HUES48 (cell line): ENCODE measurements at regions not wholly inside any gene's neighbourhood (a gene's known extent, or its start where the extent isn't known, plus 50 kb on each side); places are given as distances from the start of the nearest gene placed in this dataset.

ENCODE experiments used
- H3K27ac ChIP-seq: one replicate; pipeline ENCODE4 v1.7.0; 2013; ENCODE audit warnings: low read depth, low read length, inconsistent platforms
- H3K27me3 ChIP-seq: 2 replicates; pipeline ENCODE4 v1.6.1; 2013; ENCODE audit warnings: mild to moderate bottlenecking, low read length; ENCODE audit not compliant: control insufficient read depth, insufficient read depth
- H3K36me3 ChIP-seq: 2 replicates; pipeline ENCODE4 v1.6.1; 2013; ENCODE audit warnings: low read length; ENCODE audit not compliant: control insufficient read depth, insufficient read depth
- H3K4me1 ChIP-seq: 2 replicates; pipeline ENCODE4 v1.6.1; 2013; ENCODE audit warnings: mild to moderate bottlenecking, low read length; ENCODE audit not compliant: control insufficient read depth, insufficient read depth
- H3K4me3 ChIP-seq: 2 replicates; pipeline ENCODE4 v1.5.1; 2013; ENCODE audit warnings: mild to moderate bottlenecking, low read depth, low read length
- H3K9ac ChIP-seq: 2 replicates; pipeline ENCODE4 v1.6.1; 2013; ENCODE audit warnings: mild to moderate bottlenecking, low read depth, low read length, moderate library complexity
- H3K9me3 ChIP-seq: 2 replicates; pipeline ENCODE4 v1.6.1; 2013; ENCODE audit warnings: low read length; ENCODE audit not compliant: control insufficient read depth, insufficient read depth

DNA sequence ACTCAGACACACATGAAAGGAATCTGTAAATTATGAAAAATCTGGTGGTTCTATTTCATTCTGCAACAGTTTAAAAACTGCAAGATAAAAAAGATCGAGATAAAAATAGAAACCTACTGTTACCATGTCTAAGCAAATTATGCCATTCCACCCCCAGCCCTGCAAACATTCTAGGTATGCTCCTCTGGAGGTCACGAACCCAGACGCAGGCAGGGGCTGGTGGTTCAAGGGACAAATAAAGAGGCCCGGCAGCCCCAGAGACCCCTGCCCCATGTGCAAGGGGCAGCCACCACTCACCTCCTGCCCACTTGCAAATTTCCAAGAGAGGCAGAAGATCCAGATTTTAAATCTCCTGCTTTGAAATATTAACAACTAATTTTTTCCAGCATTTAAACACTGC is 210.5 kb downstream of the ANAPC1 start:
- Histone ChIP-seq H3K9me3 (peaks cover 8% of the 10 kb centered on the region; the same call in 1 of the 2 replicates), H3K9ac (no peak overlapping the region), H3K27me3 (no peaks in the 10 kb centered on the region), H3K4me1 (peaks cover 10% of the 10 kb centered on the region; the same call in 1 of the 2 replicates), H3K4me3 (no peak overlapping the region), H3K36me3 (no peaks in the 10 kb centered on the region), H3K27ac (no peak overlapping the region)

DNA sequence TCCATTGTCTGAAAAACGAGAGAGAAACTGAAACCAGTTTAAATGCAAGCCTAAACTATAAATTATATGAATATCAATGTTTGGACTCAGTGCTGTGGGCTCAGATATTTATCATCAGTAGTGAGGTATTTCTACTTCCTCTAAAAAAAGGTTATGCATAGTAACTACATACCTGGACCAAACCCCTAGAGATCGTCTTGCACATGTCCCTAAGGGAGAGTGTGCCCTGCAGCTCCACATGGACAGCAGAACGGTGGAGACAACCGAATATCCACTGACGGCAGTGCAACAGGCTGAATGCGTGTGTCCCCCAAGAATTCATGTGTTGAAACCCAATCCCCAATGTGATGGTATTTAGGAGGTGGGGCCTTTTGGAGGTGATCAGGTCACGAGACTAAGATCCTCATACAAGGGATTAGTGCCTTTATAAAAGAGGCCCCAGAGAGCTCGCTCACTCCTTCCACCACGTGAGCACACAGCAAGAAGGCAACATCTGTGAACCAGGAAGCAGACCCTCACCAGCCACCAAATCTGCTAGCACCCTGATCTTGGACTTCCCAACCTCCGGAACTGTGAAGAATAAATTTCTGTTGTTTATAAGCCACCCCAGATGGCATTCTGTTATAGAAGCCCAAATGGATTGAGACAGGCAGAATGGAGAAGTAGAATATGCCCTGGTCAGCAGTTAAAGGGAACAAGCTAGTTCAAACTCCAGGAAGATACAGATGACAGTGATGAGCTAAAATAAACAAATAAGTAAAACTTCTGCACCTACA is 208.4 kb downstream of the ANAPC1 start:
- H3K27me3 ChIP-seq: no peaks in the 10 kb centered on the region
- H3K9ac ChIP-seq: no peak overlapping the region
- H3K27ac ChIP-seq: no peak overlapping the region
- no peaks in the 10 kb centered on the region for H3K36me3 ChIP-seq
- H3K4me1 ChIP-seq: peaks cover 13% of the 10 kb centered on the region; the same call in 1 of the 2 replicates
- peaks cover 8% of the 10 kb centered on the region; the same call in 1 of the 2 replicates for H3K9me3 ChIP-seq
- no peak overlapping the region for H3K4me3 ChIP-seq

DNA sequence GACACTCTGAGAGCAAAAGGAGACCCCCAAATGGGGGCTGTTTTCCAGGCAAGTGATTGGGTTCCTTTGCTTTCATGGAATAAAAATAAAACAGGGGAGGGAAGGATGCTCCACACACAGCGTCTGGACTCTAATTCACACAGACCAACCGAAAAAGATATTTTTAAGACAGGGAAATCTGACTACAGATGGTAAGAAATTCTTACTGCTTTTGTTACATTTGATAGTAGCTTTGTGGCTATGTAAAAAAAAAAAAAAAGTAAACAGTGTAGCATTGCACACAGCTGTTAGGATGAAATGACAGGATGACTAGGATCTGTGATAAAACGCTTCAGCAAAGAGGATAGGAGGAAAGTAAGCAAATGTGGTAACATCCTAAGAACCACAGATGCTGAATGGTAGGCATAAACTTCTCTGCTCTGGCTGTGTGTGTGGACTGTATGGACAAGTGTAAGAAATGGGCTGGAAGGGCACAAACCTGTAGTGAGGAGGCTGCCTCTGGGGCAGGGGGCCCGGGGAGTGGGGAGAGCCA is 207.6 kb downstream of the ANAPC1 start:
- Histone ChIP-seq H3K4me1 (peaks cover 13% of the 10 kb centered on the region; the same call in 1 of the 2 replicates), H3K9me3 (peaks cover 8% of the 10 kb centered on the region; the same call in 1 of the 2 replicates), H3K36me3 (no peaks in the 10 kb centered on the region), H3K27ac (no peak overlapping the region), H3K4me3 (no peak overlapping the region), H3K27me3 (no peaks in the 10 kb centered on the region), H3K9ac (no peak overlapping the region)

DNA sequence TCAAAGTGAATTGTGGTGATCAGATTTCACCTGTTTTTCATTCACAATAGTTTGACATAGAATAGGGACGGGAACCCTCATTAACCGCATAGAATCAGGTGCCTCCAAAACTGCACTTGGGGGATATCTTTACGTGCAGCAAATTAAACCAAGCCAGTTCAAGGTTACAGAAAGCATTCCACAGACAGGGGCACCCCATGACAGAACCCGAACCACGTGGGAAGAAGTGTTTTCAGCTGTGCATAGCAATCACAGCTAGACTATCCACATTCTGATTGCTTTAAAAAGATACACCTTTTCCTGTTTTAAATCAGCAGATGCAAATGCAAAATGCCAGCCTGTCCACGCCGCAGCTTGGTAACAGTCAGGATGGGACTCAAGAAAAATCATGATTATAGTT is 205.8 kb downstream of the ANAPC1 start:
- H3K9ac ChIP-seq: no peak overlapping the region
- no peak overlapping the region for H3K27ac ChIP-seq

DNA sequence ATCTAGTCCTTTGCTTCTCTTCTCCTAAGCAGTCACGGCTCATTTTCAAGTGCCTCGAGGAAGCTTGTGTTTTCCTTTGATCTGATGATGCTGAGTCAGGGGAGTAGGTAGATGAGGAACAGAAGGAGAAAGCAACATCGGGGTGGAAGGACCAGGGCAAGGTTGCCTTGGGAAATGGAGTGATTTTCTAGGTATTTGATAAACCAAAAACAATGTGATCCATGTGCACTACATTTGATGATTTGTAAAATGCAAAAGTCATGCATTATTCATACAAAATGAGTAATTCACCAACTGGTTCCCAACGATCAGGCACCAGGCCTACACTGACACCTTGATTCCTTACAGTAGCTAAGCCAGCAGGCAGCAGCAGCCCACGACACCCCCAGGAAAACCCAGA is 205.3 kb downstream of the ANAPC1 start:
- Histone ChIP-seq H3K4me1 (peaks cover 13% of the 10 kb centered on the region; the same call in 1 of the 2 replicates), H3K36me3 (no peaks in the 10 kb centered on the region), H3K4me3 (no peak overlapping the region), H3K27me3 (no peaks in the 10 kb centered on the region), H3K9me3 (peaks cover 4% of the 10 kb centered on the region; the same call in 1 of the 2 replicates), H3K27ac (no peak overlapping the region), H3K9ac (no peak overlapping the region)

More for the DNA sequence above, 205.8 kb downstream of the ANAPC1 start:
- Histone ChIP-seq H3K9me3 (peaks cover 4% of the 10 kb centered on the region; the same call in 1 of the 2 replicates), H3K4me3 (no peak overlapping the region), H3K36me3 (no peaks in the 10 kb centered on the region), H3K4me1 (peaks cover 13% of the 10 kb centered on the region; the same call in 1 of the 2 replicates), H3K27me3 (no peaks in the 10 kb centered on the region)

DNA sequence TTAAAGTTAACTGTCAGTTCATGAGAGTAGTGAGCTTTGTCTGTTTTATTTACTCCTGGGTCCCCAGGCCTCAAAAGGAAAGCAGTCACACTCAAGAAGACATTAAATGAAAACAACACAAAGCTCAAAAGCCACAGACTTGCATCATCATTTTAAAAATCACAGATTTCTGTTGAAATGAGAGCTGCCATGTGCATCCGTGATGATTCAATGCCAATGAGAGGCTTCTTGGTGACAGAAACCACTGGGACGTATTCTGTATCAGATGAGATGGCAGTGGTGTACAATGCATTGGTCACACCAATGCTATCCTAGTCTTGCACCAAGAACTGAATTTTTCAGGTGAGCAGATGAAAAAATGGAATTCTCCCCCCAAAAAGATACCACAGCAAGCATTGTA is 204.8 kb downstream of the ANAPC1 start:
- H3K4me3 ChIP-seq: no peak overlapping the region
- peaks cover 13% of the 10 kb centered on the region; the same call in 1 of the 2 replicates for H3K4me1 ChIP-seq
- H3K36me3 ChIP-seq: no peaks in the 10 kb centered on the region
- H3K9ac ChIP-seq: no peak overlapping the region
- no peak overlapping the region for H3K27ac ChIP-seq
- peaks cover 4% of the 10 kb centered on the region; the same call in 1 of the 2 replicates for H3K9me3 ChIP-seq
- no peaks in the 10 kb centered on the region for H3K27me3 ChIP-seq

DNA sequence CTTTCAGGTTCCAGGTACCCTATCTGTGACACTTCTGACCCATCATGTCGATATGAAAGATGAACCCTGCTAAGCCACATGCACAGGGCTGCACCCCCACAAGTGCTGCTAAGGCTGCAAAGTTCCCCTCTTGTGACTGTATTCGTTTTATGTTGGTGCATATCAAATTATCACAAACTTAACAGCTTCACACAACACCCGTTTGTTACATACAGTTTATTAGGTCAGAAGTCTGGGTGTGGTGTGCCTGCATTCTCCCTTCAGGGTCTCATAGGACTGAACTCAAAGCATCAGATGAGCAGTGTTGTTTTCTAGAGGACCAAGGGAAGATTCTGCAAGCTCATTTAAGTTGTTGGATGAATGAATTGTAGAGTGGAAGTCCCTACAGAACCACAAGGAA is 199.4 kb downstream of the ANAPC1 start:
- H3K9ac ChIP-seq: no peak overlapping the region
- no peaks in the 10 kb centered on the region for H3K27me3 ChIP-seq

DNA sequence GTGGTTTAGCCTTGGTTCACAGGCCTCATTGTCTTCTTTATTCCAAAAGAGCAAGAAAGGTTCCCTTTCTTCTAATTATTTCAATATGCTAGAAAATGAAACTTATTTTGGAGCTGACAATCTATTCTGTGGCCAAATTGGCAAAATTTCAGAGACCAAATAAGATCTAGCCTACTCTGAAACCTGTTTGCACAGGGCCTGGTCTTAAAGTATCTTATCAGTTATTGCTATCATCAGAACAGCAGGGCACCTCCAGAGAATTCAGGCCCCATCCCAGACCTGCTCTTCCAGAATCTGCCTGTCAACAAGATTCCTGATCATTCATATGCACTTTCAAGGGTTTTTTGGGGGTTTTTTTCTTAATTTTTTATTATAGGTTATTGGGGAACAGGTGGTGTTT is 198.7 kb downstream of the ANAPC1 start:
- H3K27me3 ChIP-seq: no peaks in the 10 kb centered on the region
- no peak overlapping the region for H3K27ac ChIP-seq
- no peaks in the 10 kb centered on the region for H3K4me1 ChIP-seq
- no peaks in the 10 kb centered on the region for H3K36me3 ChIP-seq
- H3K9ac ChIP-seq: no peak overlapping the region
- no peak overlapping the region for H3K4me3 ChIP-seq
- peaks cover 4% of the 10 kb centered on the region; the same call in 1 of the 2 replicates for H3K9me3 ChIP-seq

More for the DNA sequence above, 199.4 kb downstream of the ANAPC1 start:
- Histone ChIP-seq H3K9me3 (peaks cover 4% of the 10 kb centered on the region; the same call in 1 of the 2 replicates), H3K4me1 (no peaks in the 10 kb centered on the region), H3K27ac (no peak overlapping the region), H3K36me3 (no peaks in the 10 kb centered on the region), H3K4me3 (no peak overlapping the region)

DNA sequence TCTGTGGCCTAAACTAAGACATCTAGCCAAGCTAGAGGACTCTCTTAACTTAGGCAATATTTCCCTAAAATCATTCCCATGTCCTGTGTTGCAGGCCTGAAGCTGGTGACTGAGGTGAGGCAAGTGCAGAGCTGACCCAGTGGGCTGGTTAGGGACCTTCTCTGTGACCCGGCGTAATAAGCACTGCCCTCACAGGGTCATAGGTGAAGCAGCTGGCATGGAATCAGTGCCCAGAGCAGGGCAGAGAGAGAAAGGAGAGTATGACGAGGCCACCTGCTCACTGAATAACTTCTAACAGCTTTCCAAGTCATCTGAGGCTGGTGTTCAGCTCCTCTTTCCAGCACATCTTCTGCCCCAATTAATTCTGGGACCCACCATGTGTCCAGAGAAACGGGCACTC is 197.0 kb downstream of the ANAPC1 start:
- Histone ChIP-seq H3K27me3 (no peaks in the 10 kb centered on the region), H3K36me3 (no peaks in the 10 kb centered on the region), H3K9ac (no peak overlapping the region), H3K9me3 (no peaks in the 10 kb centered on the region), H3K4me1 (no peaks in the 10 kb centered on the region), H3K4me3 (no peak overlapping the region), H3K27ac (no peak overlapping the region)

DNA sequence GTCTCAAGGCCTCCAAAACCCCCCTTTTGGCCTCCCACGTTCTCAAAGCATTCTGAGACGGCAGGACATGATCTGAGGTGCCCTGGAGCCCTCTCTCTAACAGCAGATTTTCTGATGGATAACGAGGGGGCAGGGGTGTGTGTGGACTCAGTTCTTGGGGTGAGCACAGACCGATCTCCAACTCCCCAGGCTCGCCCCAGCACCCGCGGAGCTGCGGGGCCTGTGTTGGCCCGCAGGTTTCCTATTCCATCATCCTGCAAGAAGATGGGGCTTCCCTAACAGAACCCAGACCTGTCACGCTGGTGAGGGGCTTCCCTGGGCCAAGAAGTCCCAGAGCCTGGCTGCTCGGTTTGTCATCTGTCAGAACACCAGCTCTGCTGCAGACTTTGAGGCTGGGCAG is 196.1 kb downstream of the ANAPC1 start:
- Histone ChIP-seq H3K9me3 (no peaks in the 10 kb centered on the region), H3K4me1 (no peaks in the 10 kb centered on the region), H3K4me3 (no peak overlapping the region), H3K9ac (no peak overlapping the region), H3K36me3 (no peaks in the 10 kb centered on the region), H3K27me3 (no peaks in the 10 kb centered on the region), H3K27ac (no peak overlapping the region)

DNA sequence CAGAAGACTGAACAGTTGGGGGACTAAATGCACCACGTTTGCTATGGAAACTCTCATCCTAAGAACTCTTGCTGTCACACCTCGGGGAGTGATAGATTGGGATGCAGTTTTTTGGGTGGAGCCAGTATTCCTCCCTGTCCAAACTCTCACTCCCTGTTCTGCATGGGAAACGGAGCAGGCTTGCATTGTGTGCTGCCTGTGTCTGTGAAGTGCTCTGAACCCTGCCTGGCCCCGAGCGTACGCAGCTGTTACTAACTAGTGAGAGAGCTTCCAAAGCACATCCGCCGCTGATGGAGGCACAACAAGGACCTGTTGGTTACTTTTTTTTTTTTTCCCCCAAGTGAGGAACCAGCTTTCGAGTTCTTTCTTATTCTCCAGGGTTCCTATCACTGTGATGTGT is 195.5 kb downstream of the ANAPC1 start:
- no peak overlapping the region for H3K4me3 ChIP-seq
- no peaks in the 10 kb centered on the region for H3K36me3 ChIP-seq
- H3K27me3 ChIP-seq: no peaks in the 10 kb centered on the region
- H3K9ac ChIP-seq: no peak overlapping the region
- no peaks in the 10 kb centered on the region for H3K4me1 ChIP-seq
- no peaks in the 10 kb centered on the region for H3K9me3 ChIP-seq
- no peak overlapping the region for H3K27ac ChIP-seq
